ENCODE measurements at regions not wholly inside any gene's neighbourhood (a gene's known extent, or its start where the extent isn't known, plus 50 kb on each side); places are given as distances from the start of the nearest gene placed in this dataset.

DNA sequence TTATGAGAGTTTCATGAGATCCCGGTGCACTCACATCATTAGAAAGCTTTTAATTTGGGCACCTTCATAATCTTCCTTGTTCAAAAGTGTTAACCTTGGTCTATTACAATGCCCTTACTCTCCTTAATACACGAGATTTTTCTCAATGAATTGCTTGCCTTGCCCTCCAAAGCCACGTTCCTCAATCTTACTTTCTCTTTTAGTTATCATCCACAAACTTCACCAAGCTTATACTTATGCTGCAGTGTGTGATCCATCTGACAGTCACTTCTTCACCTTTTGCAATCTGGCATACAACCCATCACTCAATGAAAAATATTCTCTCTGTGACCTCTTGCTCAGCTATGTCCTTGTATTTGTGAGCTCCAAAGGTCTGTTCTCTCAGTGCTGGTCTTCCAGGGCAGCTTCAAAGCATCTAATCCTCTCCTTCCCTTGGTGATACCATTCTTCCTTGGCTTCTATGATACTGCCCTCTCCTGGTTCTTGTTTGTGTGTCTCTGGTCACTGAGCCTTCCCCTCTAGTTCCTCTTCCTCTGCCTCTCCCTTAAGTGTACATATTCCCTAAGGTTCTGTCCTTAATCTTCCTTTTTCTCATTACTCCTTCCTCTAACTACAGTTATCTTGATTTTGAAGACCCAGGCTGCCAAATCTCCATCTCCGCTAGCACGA is 202.2 kb upstream of the STARD13 start:
- Histone ChIP-seq H3K18ac (ENCODE audit: low read length) (no peak overlapping the region), H2BK15ac (replicated peaks; ENCODE audit: low read depth) (no peak overlapping the region), H3K23ac (ENCODE audit: low read length) (no peak overlapping the region), H3K4me1 (ENCODE audit: control insufficient read depth, low read depth, low read length) (peaks cover 7% of the 10 kb centered on the region), H3K27ac (ENCODE audit: low read depth, low read length) (no peak overlapping the region), H3K9ac (ENCODE audit: low read length) (no peak overlapping the region), H4K5ac (ENCODE audit: low read length) (no peak overlapping the region), H3K27me3 (ENCODE audit: insufficient read depth, low read length, poor library complexity) (no peaks in the 10 kb centered on the region), H3K56ac (ENCODE audit: low read length) (no peak overlapping the region), H3K4me2 (ENCODE audit: low read length) (no peak overlapping the region), H2BK120ac (ENCODE audit: low read depth, low read length) (no peak overlapping the region), H3K79me1 (ENCODE audit: low read length) (no peaks in the 10 kb centered on the region), H3K79me2 (ENCODE audit: control insufficient read depth, insufficient read depth, low read length) (no peaks in the 10 kb centered on the region), H2BK5ac (ENCODE audit: low read length) (no peak overlapping the region), H3K36me3 (ENCODE audit: control insufficient read depth, insufficient read depth, low read length) (no peaks in the 10 kb centered on the region), H3K4ac (ENCODE audit: low read depth, low read length) (peak overlapping the region; percentile 37), H4K8ac (ENCODE audit: low read depth, low read length) (no peak overlapping the region), H2AK5ac (ENCODE audit: low read length) (no peak overlapping the region), H3K4me3 (ENCODE audit: low read length) (no peak overlapping the region)
- no CpG with 5 or more reads among the region's 5 CpGs for WGBS (ENCODE audit: extremely low coverage, insufficient coverage, low lambda C conversion rate)
- peak; percentile 74 for DNase-seq

DNA sequence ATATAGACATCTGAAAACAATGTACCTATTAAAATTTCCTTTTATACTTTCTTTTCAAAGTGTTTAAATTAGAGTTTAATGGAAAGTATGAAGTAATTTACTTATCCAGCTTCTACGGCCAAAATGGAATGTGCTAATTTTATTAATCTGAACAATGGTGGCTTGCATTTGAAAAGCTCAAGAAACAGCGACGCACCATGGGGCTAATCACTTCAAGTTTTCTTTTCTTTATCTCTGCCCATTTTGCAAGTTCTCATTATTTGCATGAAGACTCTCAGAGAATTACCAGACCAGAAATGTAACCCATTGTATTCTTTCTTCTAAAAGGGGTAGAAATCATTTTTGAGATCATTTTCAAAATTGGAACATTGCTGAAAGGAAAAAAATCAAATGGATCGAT is 204.0 kb upstream of the STARD13 start:
- H3K79me1 ChIP-seq (ENCODE audit: low read length): no peaks in the 10 kb centered on the region
- H3K56ac ChIP-seq (ENCODE audit: low read length): no peak overlapping the region
- H2AK5ac ChIP-seq (ENCODE audit: low read length): no peak overlapping the region
- no peaks in the 10 kb centered on the region for H3K79me2 ChIP-seq (ENCODE audit: control insufficient read depth, insufficient read depth, low read length)
- no peak overlapping the region for H3K4ac ChIP-seq (ENCODE audit: low read depth, low read length)
- no peak overlapping the region for H4K5ac ChIP-seq (ENCODE audit: low read length)
- H3K27ac ChIP-seq (ENCODE audit: low read depth, low read length): no peak overlapping the region
- H3K4me1 ChIP-seq (ENCODE audit: control insufficient read depth, low read depth, low read length): peaks cover 9% of the 10 kb centered on the region
- no peak overlapping the region for H3K4me2 ChIP-seq (ENCODE audit: low read length)
- no peak overlapping the region for H2BK15ac ChIP-seq (replicated peaks; ENCODE audit: low read depth)
- no peaks in the 10 kb centered on the region for H3K36me3 ChIP-seq (ENCODE audit: control insufficient read depth, insufficient read depth, low read length)
- H2BK120ac ChIP-seq (ENCODE audit: low read depth, low read length): no peak overlapping the region
- no peak overlapping the region for H3K23ac ChIP-seq (ENCODE audit: low read length)
- no peaks in the 10 kb centered on the region for H3K27me3 ChIP-seq (ENCODE audit: insufficient read depth, low read length, poor library complexity)
- no peak overlapping the region for H3K9ac ChIP-seq (ENCODE audit: low read length)
- no peak overlapping the region for H4K8ac ChIP-seq (ENCODE audit: low read depth, low read length)
- no CpG with 5 or more reads among the region's 4 CpGs for WGBS (ENCODE audit: extremely low coverage, insufficient coverage, low lambda C conversion rate)
- H2BK5ac ChIP-seq (ENCODE audit: low read length): no peak overlapping the region
- H3K18ac ChIP-seq (ENCODE audit: low read length): no peak overlapping the region
- DNase-seq: peak; percentile 30
- H3K4me3 ChIP-seq (ENCODE audit: low read length): no peak overlapping the region

DNA sequence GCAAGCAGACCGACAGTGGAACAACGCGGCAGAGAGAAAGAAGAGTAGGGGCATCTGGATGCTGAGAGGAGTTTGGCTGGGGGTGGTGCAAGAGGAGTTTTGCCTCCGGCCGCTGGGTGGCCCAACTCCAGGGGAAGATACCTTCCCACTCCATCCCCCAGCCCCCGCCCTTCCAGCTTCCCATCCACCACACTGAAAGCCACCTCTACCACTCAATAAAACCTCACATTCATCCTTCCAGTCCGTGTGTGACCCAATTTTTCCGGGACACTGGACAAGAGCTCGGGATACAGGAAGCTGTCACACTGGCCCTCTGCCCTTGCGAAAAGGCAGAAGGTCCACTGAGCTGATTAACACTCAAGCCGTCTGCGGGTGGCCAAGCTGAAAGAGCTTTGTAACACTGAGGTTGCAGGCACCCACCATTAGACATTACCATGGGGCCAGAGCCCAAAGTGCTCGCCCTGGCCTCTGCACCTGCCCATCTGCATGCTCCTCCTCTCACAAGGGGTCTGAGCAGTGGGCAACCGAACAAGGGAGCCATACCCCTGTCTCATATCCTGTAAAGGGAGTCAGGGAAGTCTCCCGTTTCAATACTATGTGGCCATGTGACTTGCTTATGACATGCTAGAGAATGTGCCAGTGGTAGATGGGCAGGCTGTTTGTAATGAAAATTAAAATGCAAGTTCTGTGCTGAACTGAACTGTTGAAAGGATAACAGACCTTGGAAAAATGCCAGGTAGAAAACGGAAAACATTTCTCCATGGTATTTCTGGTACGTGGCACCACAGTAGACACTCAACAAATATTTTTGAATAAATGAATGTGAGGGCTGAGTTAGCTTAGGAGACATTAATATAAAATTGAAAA is 205.1 kb upstream of the STARD13 start:
- Histone ChIP-seq H3K27me3 (ENCODE audit: insufficient read depth, low read length, poor library complexity) (no peaks in the 10 kb centered on the region), H3K27ac (ENCODE audit: low read depth, low read length) (peak overlapping the region; percentile 22), H3K4me3 (ENCODE audit: low read length) (no peak overlapping the region), H3K36me3 (ENCODE audit: control insufficient read depth, insufficient read depth, low read length) (no peaks in the 10 kb centered on the region), H3K18ac (ENCODE audit: low read length) (peak overlapping the region; percentile 32), H3K9ac (ENCODE audit: low read length) (peak overlapping the region; percentile 56), H2BK15ac (replicated peaks; ENCODE audit: low read depth) (peak overlapping the region; percentile 61), H3K4me2 (ENCODE audit: low read length) (no peak overlapping the region), H4K5ac (ENCODE audit: low read length) (no peak overlapping the region), H3K4ac (ENCODE audit: low read depth, low read length) (no peak overlapping the region), H2BK5ac (ENCODE audit: low read length) (peak overlapping the region; percentile 76), H2AK5ac (ENCODE audit: low read length) (peak overlapping the region; percentile 68), H3K79me1 (ENCODE audit: low read length) (no peaks in the 10 kb centered on the region), H3K4me1 (ENCODE audit: control insufficient read depth, low read depth, low read length) (peaks cover 9% of the 10 kb centered on the region), H3K79me2 (ENCODE audit: control insufficient read depth, insufficient read depth, low read length) (no peaks in the 10 kb centered on the region), H2BK120ac (ENCODE audit: low read depth, low read length) (peak overlapping the region; percentile 35), H4K8ac (ENCODE audit: low read depth, low read length) (no peak overlapping the region), H3K23ac (ENCODE audit: low read length) (no peak overlapping the region), H3K56ac (ENCODE audit: low read length) (peak overlapping the region; percentile 86)
- peak; percentile 88 for DNase-seq
- no CpG with 5 or more reads among the region's 17 CpGs for WGBS (ENCODE audit: extremely low coverage, insufficient coverage, low lambda C conversion rate)

DNA sequence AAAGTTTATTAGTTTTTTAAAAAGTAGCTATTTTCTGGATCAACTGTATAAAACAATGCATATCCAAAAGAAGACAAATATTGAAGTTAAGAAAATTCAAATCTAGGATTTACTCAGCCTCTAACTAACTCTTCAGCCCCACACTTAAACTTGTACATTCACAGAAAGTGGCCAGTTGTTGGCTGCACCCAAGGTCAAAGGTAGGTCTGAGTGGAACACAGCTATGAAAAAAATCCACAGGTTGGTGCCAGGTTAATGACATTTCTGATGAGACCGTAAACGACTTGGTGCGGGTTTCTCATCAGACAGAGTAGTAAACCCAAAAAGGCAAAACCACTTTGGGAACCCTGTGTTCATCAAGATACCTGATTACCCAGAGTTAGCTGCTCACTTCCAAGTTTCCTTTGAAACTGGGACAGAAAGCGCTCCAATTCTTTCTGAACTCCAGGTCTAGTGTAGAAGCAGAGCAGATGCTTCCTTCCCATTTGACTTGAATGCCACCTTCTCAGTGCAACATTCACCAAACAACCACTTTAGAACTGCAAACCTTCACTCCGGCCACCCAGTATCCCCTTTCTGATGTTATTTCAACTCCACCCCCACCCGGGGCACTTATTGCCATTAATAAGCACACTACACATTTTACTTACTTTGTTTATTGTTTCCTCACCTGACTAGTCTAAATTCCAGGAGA is 208.3 kb upstream of the STARD13 start:
- H3K36me3 ChIP-seq (ENCODE audit: control insufficient read depth, insufficient read depth, low read length): no peaks in the 10 kb centered on the region
- no CpG with 5 or more reads among the region's 6 CpGs for WGBS (ENCODE audit: extremely low coverage, insufficient coverage, low lambda C conversion rate)
- no peaks in the 10 kb centered on the region for H3K79me1 ChIP-seq (ENCODE audit: low read length)
- H4K8ac ChIP-seq (ENCODE audit: low read depth, low read length): no peak overlapping the region
- H4K5ac ChIP-seq (ENCODE audit: low read length): no peak overlapping the region
- peaks cover 9% of the 10 kb centered on the region for H3K4me1 ChIP-seq (ENCODE audit: control insufficient read depth, low read depth, low read length)
- no peak overlapping the region for H3K9ac ChIP-seq (ENCODE audit: low read length)
- no peak overlapping the region for H3K4ac ChIP-seq (ENCODE audit: low read depth, low read length)
- H3K27me3 ChIP-seq (ENCODE audit: insufficient read depth, low read length, poor library complexity): no peaks in the 10 kb centered on the region
- no peak for DNase-seq
- no peak overlapping the region for H3K27ac ChIP-seq (ENCODE audit: low read depth, low read length)
- H2AK5ac ChIP-seq (ENCODE audit: low read length): no peak overlapping the region
- H2BK5ac ChIP-seq (ENCODE audit: low read length): no peak overlapping the region
- no peaks in the 10 kb centered on the region for H3K79me2 ChIP-seq (ENCODE audit: control insufficient read depth, insufficient read depth, low read length)
- peak overlapping the region; percentile 25 for H2BK15ac ChIP-seq (replicated peaks; ENCODE audit: low read depth)
- H3K4me3 ChIP-seq (ENCODE audit: low read length): no peak overlapping the region
- H3K56ac ChIP-seq (ENCODE audit: low read length): no peak overlapping the region
- H2BK120ac ChIP-seq (ENCODE audit: low read depth, low read length): peak overlapping the region; percentile 69
- no peak overlapping the region for H3K23ac ChIP-seq (ENCODE audit: low read length)
- H3K18ac ChIP-seq (ENCODE audit: low read length): peak overlapping the region; percentile 87
- H3K4me2 ChIP-seq (ENCODE audit: low read length): no peak overlapping the region

DNA sequence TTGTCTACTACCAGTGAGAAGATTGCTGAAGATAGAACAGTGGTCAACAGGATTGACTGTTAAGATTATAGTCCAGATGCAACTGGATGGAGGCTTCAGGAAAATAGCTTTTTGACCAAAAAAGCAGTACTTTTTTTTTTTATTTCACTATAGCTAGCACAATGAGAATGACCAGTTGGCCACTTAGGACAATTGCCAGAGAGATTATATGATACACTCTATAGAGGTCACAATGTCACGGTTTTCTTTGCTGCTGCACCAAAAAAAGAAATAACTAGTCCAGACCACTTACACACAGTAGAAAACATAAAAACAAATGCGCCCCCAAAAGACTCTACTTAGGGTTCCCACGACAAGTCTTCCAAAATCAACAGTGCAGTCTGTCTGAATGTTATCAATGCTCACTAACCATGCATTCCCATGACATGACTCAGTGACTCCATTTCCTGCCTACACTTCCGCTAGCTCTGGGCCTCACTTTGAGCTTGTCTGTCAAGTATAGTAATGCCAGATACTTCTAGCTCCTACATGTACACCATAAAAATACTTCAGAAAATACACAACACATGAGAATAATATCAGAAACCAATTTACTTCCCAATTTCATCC is 209.1 kb upstream of the STARD13 start:
- no peaks in the 10 kb centered on the region for H3K27me3 ChIP-seq (ENCODE audit: insufficient read depth, low read length, poor library complexity)
- H3K56ac ChIP-seq (ENCODE audit: low read length): no peak overlapping the region
- H3K4ac ChIP-seq (ENCODE audit: low read depth, low read length): no peak overlapping the region
- no peak overlapping the region for H3K18ac ChIP-seq (ENCODE audit: low read length)
- H2BK15ac ChIP-seq (replicated peaks; ENCODE audit: low read depth): peak overlapping the region; percentile 25
- H2AK5ac ChIP-seq (ENCODE audit: low read length): no peak overlapping the region
- no peaks in the 10 kb centered on the region for H3K79me1 ChIP-seq (ENCODE audit: low read length)
- H2BK5ac ChIP-seq (ENCODE audit: low read length): no peak overlapping the region
- H3K9ac ChIP-seq (ENCODE audit: low read length): no peak overlapping the region
- H2BK120ac ChIP-seq (ENCODE audit: low read depth, low read length): peak overlapping the region; percentile 69
- H3K4me2 ChIP-seq (ENCODE audit: low read length): no peak overlapping the region
- H3K23ac ChIP-seq (ENCODE audit: low read length): no peak overlapping the region
- no peak overlapping the region for H4K8ac ChIP-seq (ENCODE audit: low read depth, low read length)
- peaks cover 9% of the 10 kb centered on the region for H3K4me1 ChIP-seq (ENCODE audit: control insufficient read depth, low read depth, low read length)
- no peak overlapping the region for H3K27ac ChIP-seq (ENCODE audit: low read depth, low read length)
- H3K4me3 ChIP-seq (ENCODE audit: low read length): no peak overlapping the region
- H3K79me2 ChIP-seq (ENCODE audit: control insufficient read depth, insufficient read depth, low read length): no peaks in the 10 kb centered on the region
- peak; percentile 86 for DNase-seq
- H3K36me3 ChIP-seq (ENCODE audit: control insufficient read depth, insufficient read depth, low read length): no peaks in the 10 kb centered on the region
- WGBS (ENCODE audit: extremely low coverage, insufficient coverage, low lambda C conversion rate): no CpG with 5 or more reads among the region's 4 CpGs
- H4K5ac ChIP-seq (ENCODE audit: low read length): no peak overlapping the region
